HT-29 (cell line): ENCODE measurements at regions not wholly inside any gene's neighbourhood (a gene's known extent, or its start where the extent isn't known, plus 50 kb on each side); places are given as distances from the start of the nearest gene placed in this dataset.
"Not testable (repeated sequence)": the region's sequence is repeated elsewhere in the genome, so short reads cannot be mapped to it uniquely, and the experiment has no call there.

Source experiments
- DNase-seq: peaks from one replicate; pipeline ENCODE4 v3.0.0-alpha.2; 2015; ENCODE audit warnings: low spot score

- DNase-seq, result peak; percentile 40
Observed at GRCh38 chr1:217048104-217048707, 325.0 kb upstream of the ESRRG start.

DNA sequence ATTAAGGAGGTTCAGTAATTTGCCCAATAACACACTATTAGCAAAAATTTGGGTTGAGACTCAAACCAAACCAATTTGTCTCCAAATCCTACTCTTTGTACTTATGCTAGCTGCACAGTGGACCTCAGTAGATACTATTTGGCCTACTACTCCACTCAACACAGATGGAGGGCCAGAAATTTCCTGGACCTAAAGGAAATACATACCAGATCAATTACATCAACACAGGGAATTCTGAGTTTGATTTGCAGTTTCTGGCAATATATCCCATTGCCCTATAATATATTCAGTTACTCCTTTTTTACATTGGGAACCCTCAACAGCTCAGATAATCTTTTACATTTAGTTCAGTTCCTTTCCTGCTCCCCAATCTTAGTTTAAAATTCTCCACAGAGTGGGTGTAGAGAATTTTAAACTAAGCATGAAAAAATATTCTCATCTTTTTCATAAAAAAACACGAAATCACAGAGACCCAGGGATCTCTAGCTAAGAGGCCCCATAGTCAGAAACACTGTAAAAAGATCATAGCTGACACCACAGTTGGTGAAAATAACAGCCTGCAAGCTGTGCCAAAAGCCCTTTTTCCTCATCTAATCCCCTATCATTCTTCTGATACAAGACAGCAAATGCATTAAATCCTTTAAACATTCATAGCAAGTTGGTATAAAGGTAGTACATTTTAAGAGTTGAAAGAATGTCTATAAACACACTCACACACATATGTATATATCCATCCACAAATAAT is 317.7 kb upstream of the ESRRG start:
- no peak for DNase-seq

DNA sequence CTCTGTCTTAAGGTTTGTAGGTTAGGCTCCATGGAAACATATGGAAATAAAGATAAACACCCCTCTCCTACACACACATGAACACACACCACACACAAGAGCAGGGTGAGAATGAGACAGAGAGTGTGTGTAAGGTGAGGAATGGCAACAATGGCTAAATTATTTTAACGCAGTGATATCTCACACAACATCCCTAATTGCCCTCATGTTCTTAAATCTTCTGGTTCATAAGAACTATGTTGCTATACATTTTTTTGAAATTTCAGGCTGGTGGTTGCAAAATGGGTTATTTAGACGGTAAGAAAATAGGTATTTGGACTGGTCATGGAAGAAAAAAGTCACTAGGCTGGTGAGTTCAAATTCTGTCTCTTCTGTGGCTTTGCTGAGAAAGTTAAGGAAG is 316.7 kb upstream of the ESRRG start:
- no peak for DNase-seq

DNA sequence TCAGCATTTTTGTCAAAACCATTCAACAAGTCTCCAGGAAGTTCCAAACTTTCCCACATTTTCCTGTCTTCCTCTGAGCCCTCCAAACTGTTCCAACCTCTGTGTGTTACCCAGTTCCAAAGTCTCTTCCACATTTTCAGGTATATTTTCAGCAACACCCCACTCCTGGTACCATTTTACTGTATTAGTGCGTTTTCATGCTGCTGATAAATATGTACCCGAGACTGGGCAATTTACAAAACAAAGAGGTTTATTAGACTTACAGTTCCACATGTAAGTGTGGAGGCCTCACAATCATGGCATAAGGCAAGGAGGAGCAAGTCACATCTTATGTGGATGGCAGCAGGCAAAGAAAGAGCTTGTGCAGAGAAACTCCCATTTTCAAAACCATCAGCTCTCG is 315.9 kb upstream of the ESRRG start:
- DNase-seq, result not testable (repeated sequence)

DNA sequence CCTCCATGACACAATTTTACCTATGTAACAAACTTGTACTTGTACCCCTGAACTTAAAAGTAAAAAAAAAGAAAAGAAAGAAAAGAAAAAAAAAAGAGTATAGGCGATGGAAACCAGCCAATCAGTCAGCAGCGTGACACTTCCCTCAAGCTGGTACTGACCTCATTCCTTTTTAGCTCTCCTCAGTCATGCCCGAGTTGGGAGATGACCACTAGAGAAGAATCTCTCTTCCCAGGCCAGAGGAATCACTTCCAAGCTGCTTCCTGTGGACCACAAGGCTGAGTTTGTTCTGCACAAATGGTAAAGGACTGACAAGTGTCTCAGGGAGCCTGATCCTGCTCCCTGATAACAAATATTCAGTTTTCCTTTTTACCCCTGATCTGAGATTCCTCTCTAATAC is 313.5 kb upstream of the ESRRG start:
- DNase-seq, result no peak

DNA sequence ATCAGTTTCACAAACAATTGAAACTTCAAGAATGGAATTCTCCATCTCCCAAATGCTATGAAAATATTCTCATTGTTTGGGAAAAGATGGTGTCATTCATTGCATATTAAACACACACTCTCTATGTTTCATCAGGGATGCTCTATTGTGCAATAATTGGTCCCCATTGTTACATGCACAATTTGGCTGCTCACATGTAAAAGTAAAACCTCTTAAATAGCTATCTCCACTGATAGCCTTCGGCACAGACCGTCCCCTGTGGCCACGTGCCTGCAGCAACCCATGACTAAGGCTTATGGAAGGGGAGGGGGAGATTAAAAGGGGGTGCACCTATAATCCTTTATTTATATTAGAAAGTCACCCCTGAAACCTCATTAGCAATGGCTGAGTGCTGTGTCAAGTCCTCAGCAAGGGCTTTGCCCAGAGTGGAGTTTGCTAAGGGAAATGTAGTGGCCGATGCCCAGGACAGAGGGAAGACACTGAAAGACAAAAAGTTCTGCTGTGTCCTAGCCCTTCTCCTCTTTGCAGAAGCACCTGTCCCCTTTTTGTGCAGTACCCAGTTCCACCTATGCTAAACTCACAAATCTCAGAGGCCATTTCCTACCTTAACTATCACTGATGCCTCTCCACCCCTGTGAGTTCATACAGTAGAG is 309.6 kb upstream of the ESRRG start:
- no peak for DNase-seq

DNA sequence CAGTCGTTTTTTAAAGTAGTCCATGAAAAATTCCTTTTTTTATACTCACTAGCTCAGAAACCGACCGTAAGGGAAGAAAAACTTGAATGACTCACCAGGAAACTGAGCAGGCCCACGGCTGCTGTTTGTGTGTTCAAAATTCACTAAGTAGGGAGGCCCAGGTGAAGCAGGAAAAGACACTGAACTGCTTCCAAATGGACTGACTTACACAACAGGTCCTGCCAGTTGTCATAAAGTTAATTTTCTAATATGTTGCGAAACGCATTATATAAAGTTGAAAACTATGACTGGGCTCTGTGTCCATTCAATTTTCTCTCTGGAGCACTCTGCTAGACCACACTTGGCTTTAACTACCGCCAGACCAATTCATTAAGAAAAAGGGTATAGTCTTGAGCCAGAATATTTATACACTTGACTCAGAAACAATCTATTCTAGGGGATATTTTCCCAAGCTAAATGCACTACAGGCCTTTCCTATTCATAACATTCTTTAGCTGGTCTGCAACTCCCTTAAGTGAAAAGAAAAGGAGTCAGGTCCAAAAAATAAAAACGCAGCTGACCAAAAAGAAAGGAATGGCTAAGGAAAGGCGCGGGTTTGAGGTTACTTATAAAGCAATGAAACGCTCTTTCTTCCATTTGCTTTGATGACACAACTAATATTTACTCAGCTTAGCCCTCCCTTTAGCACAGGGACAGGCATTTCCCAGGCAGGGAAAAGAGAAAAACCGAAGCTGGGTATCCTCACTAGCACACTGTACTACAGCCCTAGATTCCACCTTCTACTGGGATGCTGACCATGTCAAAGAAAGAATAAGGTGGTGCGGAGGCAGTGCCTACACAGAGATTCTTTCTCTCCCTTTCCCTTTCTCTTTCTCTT is 306.3 kb upstream of the ESRRG start:
- DNase-seq, result peak; percentile 82

DNA sequence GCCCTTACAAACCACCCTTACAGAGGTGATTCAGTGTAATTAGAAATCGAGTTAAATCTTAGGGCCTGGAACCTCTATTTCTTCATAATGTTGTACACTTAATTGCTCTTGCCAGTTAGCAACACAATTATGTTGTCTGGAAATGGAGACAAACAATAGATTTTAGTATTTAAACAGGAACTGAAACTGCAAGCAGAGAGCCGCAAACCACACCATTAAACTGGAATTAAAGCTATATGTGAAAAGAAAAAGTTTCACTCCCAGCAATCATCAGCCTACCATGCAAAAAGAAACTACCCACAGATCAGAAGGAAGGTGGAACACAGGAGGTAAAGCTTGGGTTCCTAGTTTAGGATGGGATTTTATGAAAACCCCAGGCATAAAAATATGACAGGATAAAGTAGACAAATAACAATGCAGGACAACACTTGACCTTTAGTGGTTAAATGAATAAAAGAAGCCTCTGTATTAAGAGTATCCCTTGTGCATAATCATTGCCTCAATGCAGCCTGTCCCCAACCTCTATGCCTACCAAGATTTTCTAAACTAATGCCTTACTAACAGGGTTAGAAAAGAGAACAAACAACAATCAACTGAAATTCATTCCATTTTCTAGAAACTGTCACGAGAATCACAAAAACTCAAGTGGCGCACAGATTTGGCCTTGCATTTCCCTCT is 304.3 kb upstream of the ESRRG start:
- no peak for DNase-seq

GRCh38 chr1:217026531-217026930 is 303.3 kb upstream of the ESRRG start:
- DNase-seq, result peak; percentile 41

- DNase-seq, result no peak
Observed at GRCh38 chr1:217025381-217025780, 302.2 kb upstream of the ESRRG start.

DNA sequence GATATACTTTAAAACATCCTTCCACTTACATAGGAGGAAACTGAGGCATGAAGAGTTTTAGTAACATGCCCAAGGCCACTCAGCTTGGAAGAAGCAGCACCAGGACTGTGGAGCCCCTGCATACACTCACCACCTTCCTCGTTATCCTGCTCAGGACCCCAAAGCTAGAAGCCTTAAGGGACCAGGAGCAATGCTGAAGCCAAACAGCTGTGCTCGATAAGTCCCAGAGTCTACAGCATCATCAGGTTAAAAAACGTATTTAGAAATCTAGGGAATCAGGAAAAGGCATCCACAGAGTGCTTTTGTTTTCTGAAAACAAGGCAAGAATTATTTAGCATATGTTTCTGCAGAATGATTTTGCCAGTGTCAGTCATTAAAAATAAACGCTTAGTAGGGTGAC is 301.7 kb upstream of the ESRRG start:
- DNase-seq, result no peak

- no peak for DNase-seq
Observed at GRCh38 chr1:217021956-217022355, 298.7 kb upstream of the ESRRG start.

- DNase-seq, result no peak
Observed at GRCh38 chr1:217021400-217021799, 298.2 kb upstream of the ESRRG start.

DNA sequence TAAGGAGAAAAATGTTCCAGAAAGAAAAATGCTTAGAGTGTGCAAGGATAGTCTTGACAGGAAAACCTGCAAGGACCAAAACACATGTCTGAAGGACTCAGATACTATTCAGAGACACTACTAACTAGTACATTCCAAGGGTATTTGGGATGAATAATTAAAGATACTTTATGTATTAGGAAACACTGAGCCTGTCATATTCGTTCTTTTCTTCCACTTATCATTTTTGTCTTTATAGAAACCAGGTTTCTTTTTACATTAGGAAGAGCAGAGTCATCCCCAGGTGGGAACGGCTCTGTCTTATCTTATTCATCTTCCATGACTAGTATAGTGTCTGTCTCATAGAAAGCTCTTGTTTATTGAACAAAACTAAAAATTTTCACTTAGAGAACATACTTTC is 296.2 kb upstream of the ESRRG start:
- no peak for DNase-seq

DNA sequence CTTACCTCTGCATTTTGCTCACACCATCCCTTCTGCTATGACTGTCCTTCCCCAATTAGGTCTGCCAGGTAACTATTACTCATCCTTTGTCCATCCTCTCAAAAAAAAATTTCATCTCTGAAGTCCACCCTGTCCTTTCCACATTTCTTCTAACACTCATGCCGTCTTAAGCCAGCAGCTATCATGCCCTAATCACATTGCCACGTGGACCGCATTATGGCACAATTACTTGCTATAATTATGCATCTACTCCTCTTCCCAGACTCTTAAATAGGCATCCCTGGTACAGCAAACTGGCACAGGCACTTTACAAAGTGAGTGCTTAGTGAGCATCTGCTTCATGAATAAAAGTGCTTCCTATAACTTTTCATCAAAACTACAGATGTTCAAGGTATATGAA is 295.4 kb upstream of the ESRRG start:
- DNase-seq, result no peak

GRCh38 chr1:217017165-217017564 is 293.9 kb upstream of the ESRRG start:
- no peak for DNase-seq

GRCh38 chr1:217014066-217014465 is 290.8 kb upstream of the ESRRG start:
- no peak for DNase-seq

GRCh38 chr1:217012659-217013058 is 289.4 kb upstream of the ESRRG start:
- no peak for DNase-seq

GRCh38 chr1:217011097-217011496 is 287.9 kb upstream of the ESRRG start:
- no peak for DNase-seq

- no peak for DNase-seq
Observed at GRCh38 chr1:217010253-217010652, 287.0 kb upstream of the ESRRG start.

DNA sequence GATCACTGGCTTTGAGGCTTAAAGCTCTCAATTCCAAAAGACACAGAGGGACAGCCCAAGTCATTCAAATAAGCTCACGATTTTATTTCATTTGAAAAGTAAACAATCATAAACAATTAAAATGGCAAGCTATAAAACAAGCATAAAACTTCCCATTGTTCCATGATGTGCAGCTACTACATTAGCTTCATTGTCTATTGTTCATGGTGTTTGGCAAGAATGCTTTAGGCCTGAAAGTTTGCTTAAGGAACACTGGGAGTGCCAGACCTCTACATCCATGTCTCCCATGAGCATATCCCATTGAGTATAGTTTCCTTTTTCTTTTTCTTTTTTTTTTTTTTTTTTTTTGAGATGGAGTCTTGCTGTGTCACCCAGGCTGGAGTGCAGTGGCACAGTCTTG is 286.1 kb upstream of the ESRRG start:
- DNase-seq, result peak; percentile 10
